SH-SY5Y (cell line): ENCODE measurements at regions not wholly inside any gene's neighbourhood (a gene's known extent, or its start where the extent isn't known, plus 50 kb on each side); places are given as distances from the start of the nearest gene placed in this dataset.

Source experiments
- GATA2 ChIP-seq: IDR thresholded peaks from 2 replicates; pipeline ENCODE4 v1.6.1; 2011; ENCODE audit warnings: mild to moderate bottlenecking, low read depth, low read length
- GATA3 ChIP-seq: IDR thresholded peaks from 2 replicates; pipeline ENCODE4 v1.6.1; 2011; ENCODE audit warnings: low read depth, mild to moderate bottlenecking, low read length, moderate library complexity

DNA sequence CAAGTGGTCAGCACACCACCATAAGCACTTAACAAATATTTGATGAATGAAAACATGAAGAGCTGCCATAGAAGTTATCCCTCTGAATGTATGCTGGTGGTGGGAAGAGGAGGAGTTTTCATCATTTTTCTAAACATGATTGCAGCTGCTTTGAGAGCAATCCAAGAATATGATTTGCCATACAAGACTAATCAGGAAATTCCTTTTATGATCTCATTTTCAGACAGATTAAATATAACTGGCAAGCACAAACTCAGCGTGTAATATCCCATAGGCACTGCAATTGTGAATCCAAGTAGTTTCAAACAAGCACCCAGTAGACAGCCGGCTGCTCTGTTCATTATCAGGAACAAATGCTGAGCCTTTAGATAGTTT is 505.7 kb upstream of the LUZP2 start:
- TF ChIP-seq GATA3 = no peak
- no peak for TF ChIP-seq GATA2
